A673 (cell line): ENCODE measurements at regions not wholly inside any gene's neighbourhood (a gene's known extent, or its start where the extent isn't known, plus 50 kb on each side); places are given as distances from the start of the nearest gene placed in this dataset.

Experiments
- CTCF ChIP-seq: fragments of 300-800, 200-600 bp; sonication (generic); conservative IDR thresholded peaks from 2 replicates; pipeline ENCODE4 v1.5.1; 2017; ENCODE audit warnings: low read depth, mild to moderate bottlenecking, antibody characterized with exemption, low read length, moderate library complexity, mixed read lengths
- EZH2 ChIP-seq: fragments of 200-600 bp; sonication (generic); IDR thresholded peaks from 2 replicates; pipeline ENCODE4 v1.6.1; 2017; ENCODE audit warnings: borderline replicate concordance, low read depth, mild to moderate bottlenecking, mixed read lengths, antibody characterized with exemption, low read length; ENCODE audit not compliant: poor library complexity, severe bottlenecking

GRCh38 chr20:39429726-39430125, 467.6 kb downstream of the DHX35 start:
- peak; percentile 49 for TF ChIP-seq CTCF
- TF ChIP-seq EZH2 = no peak
